Parathyroid adenoma (tissue), 2 donors: ENCODE measurements at regions not wholly inside any gene's neighbourhood (a gene's known extent, or its start where the extent isn't known, plus 50 kb on each side); places are given as distances from the start of the nearest gene placed in this dataset.

Experiments used
- H2AFZ ChIP-seq: fragments of 300-600 bp; sonication (generic); one replicate; pipeline ENCODE4 v1.7.0; 2017; ENCODE audit warnings: antibody characterized with exemption, mild to moderate bottlenecking
- H3K27ac ChIP-seq: fragments of 300-600 bp; sonication (generic); one replicate; pipeline ENCODE4 v1.7.0; 2017
- H3K27me3 ChIP-seq: fragments of 300-600 bp; sonication (generic); one replicate; pipeline ENCODE4 v1.7.0; 2017; ENCODE audit warnings: low read length; ENCODE audit not compliant: control insufficient read depth, insufficient read depth
- H3K36me3 ChIP-seq: fragments of 300-600 bp; sonication (generic); one replicate; pipeline ENCODE4 v1.7.0; 2017; ENCODE audit warnings: low read length; ENCODE audit not compliant: control insufficient read depth, insufficient read depth
- H3K4me1 ChIP-seq: fragments of 300-600 bp; sonication (generic); one replicate; pipeline ENCODE4 v1.7.0; 2017; ENCODE audit warnings: control low read depth
- H3K4me2 ChIP-seq: fragments of 300-600 bp; sonication (generic); one replicate; pipeline ENCODE4 v1.7.0; 2017; ENCODE audit warnings: low read length
- H3K4me3 ChIP-seq: fragments of 300-600 bp; sonication (generic); one replicate; pipeline ENCODE4 v1.7.0; 2017; ENCODE audit warnings: low read depth, low read length
- H3K79me2 ChIP-seq: fragments of 300-600 bp; sonication (generic); one replicate; pipeline ENCODE4 v1.7.0; 2017; ENCODE audit warnings: control low read depth
- H3K9ac ChIP-seq: fragments of 300-600 bp; sonication (generic); one replicate; pipeline ENCODE4 v1.7.0; 2017; ENCODE audit warnings: mild to moderate bottlenecking
- H3K9me3 ChIP-seq: fragments of 300-600 bp; sonication (generic); one replicate; pipeline ENCODE4 v1.7.0; 2017; ENCODE audit warnings: low read length; ENCODE audit not compliant: control insufficient read depth
- TF ChIP-seq, protein P1 (sequence below): fragments of 300-600 bp; sonication (generic); IDR thresholded peaks from one replicate; pipeline ENCODE4 v1.7.0; 2017; ENCODE audit warnings: antibody characterized with exemption, mild to moderate bottlenecking
- donor health status: primary hyperparathyroidism.

DNA sequence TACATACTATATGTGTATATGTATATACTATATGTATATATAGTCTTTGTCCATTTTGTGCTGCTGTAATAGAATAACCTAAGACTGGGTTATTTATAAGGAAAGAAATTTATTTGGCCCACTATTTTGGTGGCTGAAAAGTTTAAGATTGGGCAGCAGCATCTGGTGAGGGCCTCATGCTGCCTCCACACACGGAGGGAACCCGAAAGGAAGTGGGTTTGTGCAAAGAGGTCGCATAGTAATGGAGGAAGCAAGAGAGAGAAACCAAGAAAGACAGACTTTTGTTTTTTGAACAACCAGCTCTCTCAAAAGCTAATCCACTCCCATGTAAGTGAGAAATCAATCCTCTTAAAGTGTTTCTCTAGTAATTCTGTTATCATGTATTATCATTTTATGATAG is 1147.3 kb downstream of the NCAM2 start:
- H3K36me3 ChIP-seq: no peaks in the 10 kb centered on the region
- TF ChIP-seq, protein P1, sequence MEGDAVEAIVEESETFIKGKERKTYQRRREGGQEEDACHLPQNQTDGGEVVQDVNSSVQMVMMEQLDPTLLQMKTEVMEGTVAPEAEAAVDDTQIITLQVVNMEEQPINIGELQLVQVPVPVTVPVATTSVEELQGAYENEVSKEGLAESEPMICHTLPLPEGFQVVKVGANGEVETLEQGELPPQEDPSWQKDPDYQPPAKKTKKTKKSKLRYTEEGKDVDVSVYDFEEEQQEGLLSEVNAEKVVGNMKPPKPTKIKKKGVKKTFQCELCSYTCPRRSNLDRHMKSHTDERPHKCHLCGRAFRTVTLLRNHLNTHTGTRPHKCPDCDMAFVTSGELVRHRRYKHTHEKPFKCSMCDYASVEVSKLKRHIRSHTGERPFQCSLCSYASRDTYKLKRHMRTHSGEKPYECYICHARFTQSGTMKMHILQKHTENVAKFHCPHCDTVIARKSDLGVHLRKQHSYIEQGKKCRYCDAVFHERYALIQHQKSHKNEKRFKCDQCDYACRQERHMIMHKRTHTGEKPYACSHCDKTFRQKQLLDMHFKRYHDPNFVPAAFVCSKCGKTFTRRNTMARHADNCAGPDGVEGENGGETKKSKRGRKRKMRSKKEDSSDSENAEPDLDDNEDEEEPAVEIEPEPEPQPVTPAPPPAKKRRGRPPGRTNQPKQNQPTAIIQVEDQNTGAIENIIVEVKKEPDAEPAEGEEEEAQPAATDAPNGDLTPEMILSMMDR: no peak
- H2AFZ ChIP-seq: no peak overlapping the region
- H3K4me1 ChIP-seq: no peaks in the 10 kb centered on the region
- no peak overlapping the region for H3K27ac ChIP-seq
- no peaks in the 10 kb centered on the region for H3K79me2 ChIP-seq
- no peak overlapping the region for H3K4me2 ChIP-seq
- H3K9me3 ChIP-seq: no peaks in the 10 kb centered on the region
- no peak overlapping the region for H3K9ac ChIP-seq
- no peak overlapping the region for H3K4me3 ChIP-seq
- H3K27me3 ChIP-seq: no peaks in the 10 kb centered on the region

DNA sequence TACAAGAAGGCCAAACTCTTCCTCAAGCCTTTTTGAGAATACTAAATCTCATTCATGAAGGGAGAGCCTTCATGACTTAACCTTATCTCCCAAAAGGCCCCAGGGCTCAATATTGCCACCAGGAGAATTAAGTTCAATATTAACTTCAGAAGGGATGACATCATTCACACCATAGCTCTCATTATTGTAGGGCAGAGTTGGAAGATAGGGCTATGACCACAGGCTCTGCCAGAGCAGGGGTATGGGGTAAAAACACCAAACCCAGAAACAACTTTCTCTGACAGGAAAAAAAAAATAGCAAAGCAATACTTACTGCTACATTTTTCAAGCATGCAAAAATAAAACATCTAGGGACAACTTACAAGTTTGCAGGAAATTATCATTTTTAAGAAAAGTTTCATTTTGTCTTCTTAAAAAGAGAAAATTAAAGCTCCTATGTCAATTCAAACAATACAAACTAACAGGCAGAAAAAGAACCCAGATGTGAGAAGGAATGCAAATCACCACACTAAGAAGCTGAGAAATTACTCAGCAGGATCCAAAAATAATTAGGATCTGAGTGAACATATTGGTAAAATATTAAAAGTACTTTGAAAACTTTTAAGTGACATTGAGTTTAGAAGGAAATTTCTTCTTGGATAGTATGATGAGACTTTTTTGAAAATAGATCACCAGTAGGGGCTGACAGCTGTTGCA is 1156.5 kb downstream of the NCAM2 start:
- no peak overlapping the region for H3K27ac ChIP-seq
- no peaks in the 10 kb centered on the region for H3K27me3 ChIP-seq
- no peaks in the 10 kb centered on the region for H3K79me2 ChIP-seq
- H3K36me3 ChIP-seq: no peaks in the 10 kb centered on the region
- TF ChIP-seq, protein P1: no peak
- H2AFZ ChIP-seq: no peak overlapping the region
- H3K4me2 ChIP-seq: no peak overlapping the region
- no peak overlapping the region for H3K4me3 ChIP-seq
- no peaks in the 10 kb centered on the region for H3K9me3 ChIP-seq
- H3K9ac ChIP-seq: no peak overlapping the region
- no peaks in the 10 kb centered on the region for H3K4me1 ChIP-seq

DNA sequence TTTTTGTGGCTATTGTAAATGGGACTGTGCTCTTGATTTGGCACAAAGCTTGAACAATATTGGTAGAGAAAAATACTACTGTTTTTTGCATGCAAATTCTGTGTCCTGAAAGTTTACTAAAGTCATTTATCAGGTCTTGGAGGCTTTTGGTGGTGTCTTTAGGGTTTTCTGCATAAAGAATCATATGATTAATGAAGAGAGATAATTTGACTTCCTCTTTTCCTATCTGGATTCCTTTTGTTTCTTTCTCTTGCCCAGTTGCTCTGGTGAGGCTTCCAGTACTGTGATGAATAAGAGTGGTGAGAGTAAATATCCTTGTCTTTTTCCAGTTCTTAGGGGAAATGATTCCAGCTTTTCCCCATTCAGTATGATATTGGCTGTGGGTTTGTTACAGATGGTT is 1166.7 kb downstream of the NCAM2 start:
- H3K9ac ChIP-seq: no peak overlapping the region
- TF ChIP-seq, protein P1: no peak
- H3K79me2 ChIP-seq: no peaks in the 10 kb centered on the region
- no peak overlapping the region for H3K27ac ChIP-seq
- H3K36me3 ChIP-seq: no peaks in the 10 kb centered on the region
- H3K9me3 ChIP-seq: no peaks in the 10 kb centered on the region
- H3K4me1 ChIP-seq: no peaks in the 10 kb centered on the region
- no peaks in the 10 kb centered on the region for H3K27me3 ChIP-seq
- H2AFZ ChIP-seq: no peak overlapping the region
- H3K4me2 ChIP-seq: no peak overlapping the region
- no peak overlapping the region for H3K4me3 ChIP-seq

DNA sequence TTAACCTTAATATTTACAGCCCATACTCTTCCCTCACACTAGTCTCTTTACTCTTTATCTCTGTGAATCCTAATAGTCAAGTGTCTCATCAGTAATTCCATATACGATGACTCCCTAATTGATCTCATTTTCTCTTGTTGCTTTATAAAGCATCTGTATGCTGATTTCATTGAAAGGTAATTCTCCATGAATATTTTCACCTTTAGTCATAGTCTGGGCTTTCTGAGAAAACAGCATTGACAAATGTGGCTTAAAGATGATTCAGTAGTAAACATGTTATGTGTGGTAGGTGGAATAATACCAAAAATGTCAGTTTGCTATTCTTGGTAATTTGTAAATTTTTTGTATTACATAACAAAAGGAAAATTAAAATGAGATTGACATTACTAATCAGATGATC is 1176.5 kb downstream of the NCAM2 start:
- Histone ChIP-seq H3K4me2 (no peak overlapping the region), H3K27me3 (no peaks in the 10 kb centered on the region), H3K79me2 (no peaks in the 10 kb centered on the region), H3K9me3 (no peaks in the 10 kb centered on the region), H3K36me3 (no peaks in the 10 kb centered on the region), H3K4me3 (no peak overlapping the region), H3K27ac (no peak overlapping the region), H3K9ac (no peak overlapping the region), H2AFZ (no peak overlapping the region), H3K4me1 (no peaks in the 10 kb centered on the region)
- TF ChIP-seq, protein P1: no peak

DNA sequence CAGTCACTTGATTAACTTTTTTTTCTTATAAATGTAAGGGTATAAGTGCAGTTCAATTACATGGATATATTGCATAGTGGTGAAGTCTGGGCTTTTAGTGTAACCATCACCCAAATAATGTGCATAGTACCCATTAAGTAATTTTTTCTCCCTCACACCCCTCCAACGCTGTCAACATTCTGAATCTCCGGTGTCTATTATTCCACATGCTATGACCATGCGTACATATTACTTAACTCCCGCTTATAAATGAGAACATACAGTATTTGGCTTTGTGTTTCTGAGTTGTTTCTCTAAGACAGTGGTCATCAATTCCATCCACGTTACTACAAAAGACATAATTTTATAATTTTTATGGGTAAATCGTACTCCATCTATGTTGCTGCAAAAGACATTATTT is 1191.1 kb downstream of the NCAM2 start:
- H3K79me2 ChIP-seq: no peaks in the 10 kb centered on the region
- TF ChIP-seq, protein P1: no peak
- no peaks in the 10 kb centered on the region for H3K9me3 ChIP-seq
- no peak overlapping the region for H3K9ac ChIP-seq
- H3K27ac ChIP-seq: no peak overlapping the region
- no peaks in the 10 kb centered on the region for H3K4me1 ChIP-seq
- no peak overlapping the region for H3K4me3 ChIP-seq
- H3K36me3 ChIP-seq: no peaks in the 10 kb centered on the region
- no peak overlapping the region for H2AFZ ChIP-seq
- no peak overlapping the region for H3K4me2 ChIP-seq
- no peaks in the 10 kb centered on the region for H3K27me3 ChIP-seq
